AG10803 (cell line): ENCODE measurements at regions not wholly inside any gene's neighbourhood (a gene's known extent, or its start where the extent isn't known, plus 50 kb on each side); places are given as distances from the start of the nearest gene placed in this dataset.

ENCODE experiments used
- DNase-seq: peaks from one replicate; pipeline ENCODE4 v3.0.0; 2010; ENCODE audit warnings: low read depth
- H3K4me3 ChIP-seq: 2 replicates; pipeline ENCODE4 v1.5.1; 2011; ENCODE audit warnings: mild to moderate bottlenecking, low read length, control low read depth
- CTCF ChIP-seq: conservative IDR thresholded peaks from 2 replicates; pipeline ENCODE4 v1.5.1; 2011; ENCODE audit warnings: mild to moderate bottlenecking, low read length, control low read depth, inconsistent platforms

DNA sequence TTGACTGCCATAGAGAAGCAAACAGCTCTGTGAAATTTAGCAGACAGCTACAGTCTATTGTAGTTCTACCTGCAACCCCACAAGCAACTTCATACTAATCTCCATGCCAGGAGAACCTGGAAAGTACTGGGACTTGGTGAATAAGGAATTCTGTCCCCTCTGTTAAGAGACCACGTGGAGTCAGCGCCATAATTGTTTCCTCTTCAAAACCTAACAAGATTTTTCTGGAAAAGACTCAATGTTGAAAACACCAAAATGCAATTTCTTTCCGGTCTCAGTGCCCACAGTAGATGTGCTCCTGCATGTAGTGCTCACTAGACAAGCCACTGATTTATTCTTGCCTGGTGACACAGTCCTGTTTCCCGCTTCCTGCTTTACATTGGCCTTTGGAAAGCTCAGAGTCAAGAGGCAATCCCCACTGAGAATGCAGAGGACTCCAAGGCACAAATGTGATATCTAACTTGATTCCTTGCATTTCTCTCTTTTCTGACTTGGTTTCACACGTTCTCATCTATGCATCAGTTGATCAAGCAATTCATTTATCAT is 268.3 kb downstream of the HIVEP2 start:
- no peak overlapping the region for H3K4me3 ChIP-seq
- no peak for TF ChIP-seq CTCF
- DNase-seq = no peak

- TF ChIP-seq CTCF = no peak
- DNase-seq = peak; percentile 61
- no peak overlapping the region for H3K4me3 ChIP-seq
These were observed 264.9 kb downstream of the HIVEP2 start for GRCh38 chr6:142679907-142680700.

DNA sequence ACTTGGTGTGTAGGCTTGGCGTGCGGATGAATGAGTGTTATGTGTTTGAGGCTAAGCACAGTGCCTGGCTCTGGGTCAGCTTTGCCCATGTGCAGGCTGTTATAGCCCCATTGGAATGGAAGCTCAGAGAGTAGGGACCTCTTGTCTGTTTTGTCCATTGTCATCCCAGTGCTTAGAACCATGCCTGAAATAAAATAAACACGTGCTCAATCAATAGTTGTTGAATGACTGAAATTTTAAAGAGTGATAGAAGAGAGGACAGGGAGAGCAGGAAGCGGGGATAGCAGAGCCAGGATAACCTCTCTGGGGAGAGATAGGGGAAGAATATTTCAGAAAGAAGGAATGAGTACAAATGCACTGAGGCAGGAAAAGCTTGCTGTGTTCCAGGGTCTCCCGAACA is 263.9 kb downstream of the HIVEP2 start:
- TF ChIP-seq CTCF = no peak
- no peak for DNase-seq
- H3K4me3 ChIP-seq = no peak overlapping the region

- no peak for TF ChIP-seq CTCF
- no peak for DNase-seq
- H3K4me3 ChIP-seq = no peak overlapping the region
These were observed 262.0 kb downstream of the HIVEP2 start for GRCh38 chr6:142682985-142683384.

- DNase-seq = no peak
- TF ChIP-seq CTCF = no peak
- H3K4me3 ChIP-seq = no peak overlapping the region
These were observed 261.2 kb downstream of the HIVEP2 start for GRCh38 chr6:142683714-142684141.

- DNase-seq = no peak
- TF ChIP-seq CTCF = no peak
- no peak overlapping the region for H3K4me3 ChIP-seq
These were observed 260.6 kb downstream of the HIVEP2 start for GRCh38 chr6:142684371-142684770.
